ENCODE measurements at regions not wholly inside any gene's neighbourhood (a gene's known extent, or its start where the extent isn't known, plus 50 kb on each side); places are given as distances from the start of the nearest gene placed in this dataset.

GRCh38 chr12:124687174-124687902 lies 119.9 kb upstream of the NCOR2 start:
- peak; percentile 72 for DNase-seq (ENCODE audit: low read depth)

- DNase-seq (ENCODE audit: low read depth): no peak
These were observed 119.2 kb upstream of the NCOR2 start for GRCh38 chr12:124686370-124687173.

GRCh38 chr12:124685689-124686369 lies 118.4 kb upstream of the NCOR2 start:
- DNase-seq (ENCODE audit: low read depth): no peak

- DNase-seq (ENCODE audit: low read depth): no peak
These were observed 117.7 kb upstream of the NCOR2 start for GRCh38 chr12:124684971-124685688.

GRCh38 chr12:124684496-124684895 lies 117.1 kb upstream of the NCOR2 start:
- DNase-seq (ENCODE audit: low read depth): no peak

- DNase-seq (ENCODE audit: low read depth): no peak
These were observed 116.0 kb upstream of the NCOR2 start for GRCh38 chr12:124683152-124684124.

GRCh38 chr12:124682425-124683151 lies 115.2 kb upstream of the NCOR2 start:
- no peak for DNase-seq (ENCODE audit: low read depth)

- DNase-seq (ENCODE audit: low read depth): no peak
These were observed 114.5 kb upstream of the NCOR2 start for GRCh38 chr12:124681779-124682391.

GRCh38 chr12:124680863-124681778 lies 113.7 kb upstream of the NCOR2 start:
- DNase-seq (ENCODE audit: low read depth): no peak

- DNase-seq (ENCODE audit: low read depth): peak; percentile 68
These were observed 112.3 kb upstream of the NCOR2 start for GRCh38 chr12:124679533-124680371.

- DNase-seq (ENCODE audit: low read depth): no peak
These were observed 111.6 kb upstream of the NCOR2 start for GRCh38 chr12:124679047-124679446.

- DNase-seq (ENCODE audit: low read depth): no peak
These were observed 111.0 kb upstream of the NCOR2 start for GRCh38 chr12:124678421-124678893.

- DNase-seq (ENCODE audit: low read depth): no peak
These were observed 110.3 kb upstream of the NCOR2 start for GRCh38 chr12:124677552-124678356.

- DNase-seq (ENCODE audit: low read depth): no peak
These were observed 109.5 kb upstream of the NCOR2 start for GRCh38 chr12:124676714-124677462.

GRCh38 chr12:124675881-124676713 lies 108.7 kb upstream of the NCOR2 start:
- DNase-seq (ENCODE audit: low read depth): no peak

All from CMK (cell line).